ENCODE measurements at regions not wholly inside any gene's neighbourhood (a gene's known extent, or its start where the extent isn't known, plus 50 kb on each side); places are given as distances from the start of the nearest gene placed in this dataset.

- DNase-seq (ENCODE audit: low read depth, low spot score), result peak; percentile 6
Observed at GRCh38 chr4:65943076-65943475, 272.8 kb upstream of the EPHA5 start.

GRCh38 chr4:65924843-65925242, 254.6 kb upstream of the EPHA5 start:
- DNase-seq (ENCODE audit: low read depth, low spot score), result no peak

- no peak for DNase-seq (ENCODE audit: low read depth, low spot score)
Observed at GRCh38 chr4:65923616-65924015, 253.3 kb upstream of the EPHA5 start.

- no peak for DNase-seq (ENCODE audit: low read depth, low spot score)
Observed at GRCh38 chr4:65921180-65921579, 250.9 kb upstream of the EPHA5 start.

GRCh38 chr4:65918872-65919271, 248.6 kb upstream of the EPHA5 start:
- no peak for DNase-seq (ENCODE audit: low read depth, low spot score)

GRCh38 chr4:65918212-65918611, 247.9 kb upstream of the EPHA5 start:
- DNase-seq (ENCODE audit: low read depth, low spot score), result no peak

GRCh38 chr4:65917486-65917885, 247.2 kb upstream of the EPHA5 start:
- DNase-seq (ENCODE audit: low read depth, low spot score), result no peak

GRCh38 chr4:65911720-65912119, 241.4 kb upstream of the EPHA5 start:
- no peak for DNase-seq (ENCODE audit: low read depth, low spot score)

GRCh38 chr4:65893957-65894755, 223.9 kb upstream of the EPHA5 start:
- DNase-seq (ENCODE audit: low read depth, low spot score), result no peak

- no peak for DNase-seq (ENCODE audit: low read depth, low spot score)
Observed at GRCh38 chr4:65893271-65893670, 223.0 kb upstream of the EPHA5 start.

- no peak for DNase-seq (ENCODE audit: low read depth, low spot score)
Observed at GRCh38 chr4:65880594-65880993, 210.3 kb upstream of the EPHA5 start.

GRCh38 chr4:65868096-65868824, 198.0 kb upstream of the EPHA5 start:
- DNase-seq (ENCODE audit: low read depth, low spot score), result no peak

GRCh38 chr4:65865489-65865888, 195.2 kb upstream of the EPHA5 start:
- no peak for DNase-seq (ENCODE audit: low read depth, low spot score)

GRCh38 chr4:65861993-65862392, 191.7 kb upstream of the EPHA5 start:
- no peak for DNase-seq (ENCODE audit: low read depth, low spot score)

- no peak for DNase-seq (ENCODE audit: low read depth, low spot score)
Observed at GRCh38 chr4:65845199-65845773, 175.0 kb upstream of the EPHA5 start.

GRCh38 chr4:65839164-65839931, 169.1 kb upstream of the EPHA5 start:
- no peak for DNase-seq (ENCODE audit: low read depth, low spot score)

GRCh38 chr4:65834707-65835106, 164.4 kb upstream of the EPHA5 start:
- DNase-seq (ENCODE audit: low read depth, low spot score), result no peak

GRCh38 chr4:65831828-65832227, 161.5 kb upstream of the EPHA5 start:
- DNase-seq (ENCODE audit: low read depth, low spot score), result no peak

GRCh38 chr4:65825116-65825753, 154.9 kb upstream of the EPHA5 start:
- no peak for DNase-seq (ENCODE audit: low read depth, low spot score)

GRCh38 chr4:65819192-65819591, 148.9 kb upstream of the EPHA5 start:
- DNase-seq (ENCODE audit: low read depth, low spot score), result no peak

- DNase-seq (ENCODE audit: low read depth, low spot score), result no peak
Observed at GRCh38 chr4:65805936-65806335, 135.6 kb upstream of the EPHA5 start.

GRCh38 chr4:65799513-65799912, 129.2 kb upstream of the EPHA5 start:
- DNase-seq (ENCODE audit: low read depth, low spot score), result no peak
